Loucy (cell line): ENCODE measurements at regions not wholly inside any gene's neighbourhood (a gene's known extent, or its start where the extent isn't known, plus 50 kb on each side); places are given as distances from the start of the nearest gene placed in this dataset.

Experiments
- EZH2phosphoT487 ChIP-seq: fragments of 200-600 bp; IDR thresholded peaks from 2 replicates; pipeline ENCODE4 v1.6.1; 2018; ENCODE audit warnings: antibody characterized with exemption, mild to moderate bottlenecking, moderate library complexity, borderline replicate concordance
- TF ChIP-seq, protein P1 (sequence below): fragments of 200-600 bp; sonication (generic); conservative IDR thresholded peaks from 2 replicates; pipeline ENCODE4 v1.5.1; 2014; ENCODE audit warnings: mild to moderate bottlenecking, antibody characterized with exemption, low read length

DNA sequence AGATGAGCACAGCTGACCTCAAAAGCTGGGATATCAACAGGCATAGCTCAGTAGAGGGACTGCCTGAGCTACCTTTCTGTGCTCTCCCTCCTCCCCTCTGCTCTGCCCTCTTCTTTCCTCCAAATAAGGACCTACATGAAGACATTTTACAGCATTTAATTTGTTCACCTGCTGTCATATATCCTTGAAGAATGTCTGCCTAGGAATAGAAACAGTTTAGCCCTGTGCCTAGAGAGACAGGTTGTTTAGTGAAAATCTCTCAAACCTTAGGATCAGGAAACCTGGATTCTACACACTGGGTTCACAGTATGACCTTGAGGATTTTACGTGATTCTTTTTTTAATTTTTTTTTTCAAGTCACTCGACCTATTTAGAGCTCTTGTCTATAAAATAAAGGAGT, 213.0 kb upstream of the SETBP1 start:
- TF ChIP-seq, protein P1, sequence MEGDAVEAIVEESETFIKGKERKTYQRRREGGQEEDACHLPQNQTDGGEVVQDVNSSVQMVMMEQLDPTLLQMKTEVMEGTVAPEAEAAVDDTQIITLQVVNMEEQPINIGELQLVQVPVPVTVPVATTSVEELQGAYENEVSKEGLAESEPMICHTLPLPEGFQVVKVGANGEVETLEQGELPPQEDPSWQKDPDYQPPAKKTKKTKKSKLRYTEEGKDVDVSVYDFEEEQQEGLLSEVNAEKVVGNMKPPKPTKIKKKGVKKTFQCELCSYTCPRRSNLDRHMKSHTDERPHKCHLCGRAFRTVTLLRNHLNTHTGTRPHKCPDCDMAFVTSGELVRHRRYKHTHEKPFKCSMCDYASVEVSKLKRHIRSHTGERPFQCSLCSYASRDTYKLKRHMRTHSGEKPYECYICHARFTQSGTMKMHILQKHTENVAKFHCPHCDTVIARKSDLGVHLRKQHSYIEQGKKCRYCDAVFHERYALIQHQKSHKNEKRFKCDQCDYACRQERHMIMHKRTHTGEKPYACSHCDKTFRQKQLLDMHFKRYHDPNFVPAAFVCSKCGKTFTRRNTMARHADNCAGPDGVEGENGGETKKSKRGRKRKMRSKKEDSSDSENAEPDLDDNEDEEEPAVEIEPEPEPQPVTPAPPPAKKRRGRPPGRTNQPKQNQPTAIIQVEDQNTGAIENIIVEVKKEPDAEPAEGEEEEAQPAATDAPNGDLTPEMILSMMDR: no peak
- TF ChIP-seq EZH2phosphoT487: no peak
